PC-3 (cell line): ENCODE measurements at regions not wholly inside any gene's neighbourhood (a gene's known extent, or its start where the extent isn't known, plus 50 kb on each side); places are given as distances from the start of the nearest gene placed in this dataset.

Experiments
- CTCF ChIP-seq: fragments of 300-600 bp; sonication (generic); conservative IDR thresholded peaks from 2 replicates; pipeline ENCODE4 v1.5.1; 2017; ENCODE audit warnings: antibody characterized with exemption, low read depth, mild to moderate bottlenecking, low read length
- EZH2 ChIP-seq: fragments of 300-600 bp; sonication (generic); IDR thresholded peaks from one replicate; pipeline ENCODE4 v1.6.1; 2017; ENCODE audit warnings: antibody characterized with exemption, mild to moderate bottlenecking, low read length; ENCODE audit not compliant: unreplicated experiment

DNA sequence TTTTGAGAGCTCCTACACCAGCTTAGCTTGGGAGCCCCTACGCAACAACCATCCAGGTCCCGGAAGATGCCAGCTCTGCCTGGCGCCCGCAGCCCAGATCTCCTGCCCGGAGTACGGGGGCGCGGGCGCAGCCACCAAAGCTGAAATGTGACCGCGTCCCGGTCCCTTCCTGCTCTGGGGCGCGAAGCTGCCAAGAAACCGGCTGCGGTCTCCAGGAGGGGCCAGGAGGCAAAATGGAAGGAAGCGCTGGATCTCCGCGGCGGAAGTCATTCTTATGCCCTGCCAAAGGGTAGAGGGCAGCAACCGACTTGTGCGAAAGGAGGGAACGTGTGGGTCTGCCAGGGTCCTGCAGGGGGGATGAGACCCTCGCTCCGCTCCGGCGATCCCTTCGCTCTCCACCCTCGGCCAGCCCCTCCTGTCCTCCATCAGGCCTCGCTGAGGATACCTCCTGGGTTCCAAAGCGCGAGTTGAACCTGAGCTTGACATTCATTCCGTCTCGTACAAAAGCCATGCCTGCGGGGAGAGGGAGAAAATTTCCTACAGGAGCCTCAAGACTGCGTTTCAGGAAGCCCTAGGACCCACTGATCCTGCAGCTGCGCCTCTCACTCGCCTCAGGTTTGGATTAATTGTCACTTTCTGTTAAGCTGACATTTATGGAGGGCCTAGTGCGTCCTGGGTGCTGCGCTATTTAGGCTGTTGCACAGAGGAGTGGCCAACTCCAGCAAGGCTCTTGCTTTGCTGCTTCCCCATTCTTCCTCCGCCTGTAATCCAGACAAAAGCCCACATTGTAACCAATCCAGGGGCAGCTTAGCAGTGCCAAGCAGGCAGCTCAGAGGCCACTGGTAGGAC lies 98.3 kb upstream of the VGLL3 start:
- TF ChIP-seq EZH2 (no peak), CTCF (no peak)
